ENCODE measurements at regions not wholly inside any gene's neighbourhood (a gene's known extent, or its start where the extent isn't known, plus 50 kb on each side); places are given as distances from the start of the nearest gene placed in this dataset.

- H3K79me2 ChIP-seq (ENCODE audit: low read length) = no peaks in the 10 kb centered on the region
- no peak for TF ChIP-seq EZH2phosphoT487 (IDR thresholded peaks at IDR 0.05; ENCODE audit: low read depth)
- TF ChIP-seq CTCF (IDR thresholded peaks at IDR 0.05; ENCODE audit: low read depth, low read length) = no peak
Measured at GRCh38 chr5:77157732-77158532, 52.5 kb upstream of the PDE8B start.

GRCh38 chr5:77156379-77156778 lies 54.1 kb upstream of the PDE8B start:
- peaks cover 4% of the 10 kb centered on the region; the same call in 1 of the 2 replicates for H3K4me1 ChIP-seq (ENCODE audit: low read length)
- H3K36me3 ChIP-seq (replicated peaks; ENCODE audit: low read depth, low read length) = no peaks in the 10 kb centered on the region
- no peak overlapping the region for H2AFZ ChIP-seq (ENCODE audit: low read depth, low read length)
- H3K9ac ChIP-seq (ENCODE audit: low read length) = no peak overlapping the region
- no peaks in the 10 kb centered on the region for H3K9me3 ChIP-seq (ENCODE audit: insufficient read depth, low read length)
- TF ChIP-seq CTCF (IDR thresholded peaks at IDR 0.05; ENCODE audit: low read depth, low read length) (no peak), EZH2phosphoT487 (IDR thresholded peaks at IDR 0.05; ENCODE audit: low read depth) (no peak)
- no peak overlapping the region for H3K27ac ChIP-seq (ENCODE audit: low read length)
- no peaks in the 10 kb centered on the region for H3K27me3 ChIP-seq (ENCODE audit: low read depth, low read length)
- no peaks in the 10 kb centered on the region for H3K79me2 ChIP-seq (ENCODE audit: low read length)
- no peak overlapping the region for H3K4me3 ChIP-seq (ENCODE audit: low read length)
- H4K20me1 ChIP-seq (ENCODE audit: insufficient read depth, low read length) = no peaks in the 10 kb centered on the region
- no peak overlapping the region for H3K4me2 ChIP-seq (ENCODE audit: low read length)

More at GRCh38 chr5:77157732-77158532, 52.5 kb upstream of the PDE8B start:
- Histone ChIP-seq H2AFZ (ENCODE audit: low read depth, low read length) (no peak overlapping the region), H3K9me3 (ENCODE audit: insufficient read depth, low read length) (no peaks in the 10 kb centered on the region), H3K4me1 (ENCODE audit: low read length) (peaks cover 4% of the 10 kb centered on the region; the same call in 1 of the 2 replicates), H3K36me3 (replicated peaks; ENCODE audit: low read depth, low read length) (no peaks in the 10 kb centered on the region), H3K27me3 (ENCODE audit: low read depth, low read length) (no peaks in the 10 kb centered on the region), H3K9ac (ENCODE audit: low read length) (no peak overlapping the region), H3K4me2 (ENCODE audit: low read length) (no peak overlapping the region), H4K20me1 (ENCODE audit: insufficient read depth, low read length) (no peaks in the 10 kb centered on the region), H3K27ac (ENCODE audit: low read length) (no peak overlapping the region), H3K4me3 (ENCODE audit: low read length) (no peak overlapping the region)

GRCh38 chr5:77155179-77155785 lies 55.2 kb upstream of the PDE8B start:
- Histone ChIP-seq H2AFZ (ENCODE audit: low read depth, low read length) (no peak overlapping the region), H3K27me3 (ENCODE audit: low read depth, low read length) (no peaks in the 10 kb centered on the region), H3K4me3 (ENCODE audit: low read length) (no peak overlapping the region), H3K27ac (ENCODE audit: low read length) (no peak overlapping the region), H3K9ac (ENCODE audit: low read length) (no peak overlapping the region), H4K20me1 (ENCODE audit: insufficient read depth, low read length) (no peaks in the 10 kb centered on the region), H3K9me3 (ENCODE audit: insufficient read depth, low read length) (no peaks in the 10 kb centered on the region), H3K4me1 (ENCODE audit: low read length) (peaks cover 7% of the 10 kb centered on the region; the same call in 1 of the 2 replicates), H3K36me3 (replicated peaks; ENCODE audit: low read depth, low read length) (no peaks in the 10 kb centered on the region), H3K79me2 (ENCODE audit: low read length) (no peaks in the 10 kb centered on the region), H3K4me2 (ENCODE audit: low read length) (no peak overlapping the region)
- TF ChIP-seq EZH2phosphoT487 (IDR thresholded peaks at IDR 0.05; ENCODE audit: low read depth) = no peak

- H3K27me3 ChIP-seq (ENCODE audit: low read depth, low read length) = no peaks in the 10 kb centered on the region
- no peaks in the 10 kb centered on the region for H3K79me2 ChIP-seq (ENCODE audit: low read length)
Measured at GRCh38 chr5:77152441-77152840, 58.0 kb upstream of the PDE8B start.

More at GRCh38 chr5:77152441-77152840, 58.0 kb upstream of the PDE8B start:
- TF ChIP-seq CTCF (IDR thresholded peaks at IDR 0.05; ENCODE audit: low read depth, low read length) (no peak), EZH2phosphoT487 (IDR thresholded peaks at IDR 0.05; ENCODE audit: low read depth) (no peak)
- no peak overlapping the region for H3K9ac ChIP-seq (ENCODE audit: low read length)
- H3K36me3 ChIP-seq (replicated peaks; ENCODE audit: low read depth, low read length) = no peaks in the 10 kb centered on the region
- peaks cover 8% of the 10 kb centered on the region; the same call in 1 of the 2 replicates for H3K4me1 ChIP-seq (ENCODE audit: low read length)
- no peaks in the 10 kb centered on the region for H3K9me3 ChIP-seq (ENCODE audit: insufficient read depth, low read length)
- H2AFZ ChIP-seq (ENCODE audit: low read depth, low read length) = no peak overlapping the region
- H4K20me1 ChIP-seq (ENCODE audit: insufficient read depth, low read length) = no peaks in the 10 kb centered on the region
- no peak overlapping the region for H3K4me2 ChIP-seq (ENCODE audit: low read length)
- H3K27ac ChIP-seq (ENCODE audit: low read length) = no peak overlapping the region
- no peak overlapping the region for H3K4me3 ChIP-seq (ENCODE audit: low read length)
